Endodermal cell (in vitro differentiated cells): ENCODE measurements at regions not wholly inside any gene's neighbourhood (a gene's known extent, or its start where the extent isn't known, plus 50 kb on each side); places are given as distances from the start of the nearest gene placed in this dataset.

Source experiments
- DNase-seq: peaks from one replicate; pipeline ENCODE4 v3.0.0-alpha.2; 2017
- H3K27ac ChIP-seq: 2 replicates; pipeline ENCODE4 v1.5.1; 2013; ENCODE audit warnings: mild to moderate bottlenecking, low read depth, low read length, moderate library complexity
- H3K27me3 ChIP-seq: 2 replicates; pipeline ENCODE4 v1.6.1; 2013; ENCODE audit warnings: mild to moderate bottlenecking, low read length, moderate library complexity; ENCODE audit not compliant: insufficient read depth, control insufficient read depth, poor library complexity, severe bottlenecking
- H3K36me3 ChIP-seq: 2 replicates; pipeline ENCODE4 v1.7.0; 2013; ENCODE audit warnings: mild to moderate bottlenecking, low read length, moderate library complexity; ENCODE audit not compliant: control insufficient read depth, insufficient read depth
- H3K4me1 ChIP-seq: one replicate; pipeline ENCODE4 v1.7.0; 2013; ENCODE audit warnings: low read length; ENCODE audit not compliant: control insufficient read depth, insufficient read depth
- H3K4me3 ChIP-seq: 2 replicates; pipeline ENCODE4 v1.5.1; 2013; ENCODE audit warnings: mild to moderate bottlenecking, low read length, moderate library complexity
- H3K9ac ChIP-seq: 2 replicates; pipeline ENCODE4 v1.6.1; 2013; ENCODE audit warnings: mild to moderate bottlenecking, low read length, moderate library complexity; ENCODE audit not compliant: poor library complexity, severe bottlenecking; ENCODE audit errors: extremely low read depth
- H3K9me3 ChIP-seq: 2 replicates; pipeline ENCODE4 v1.6.1; 2013; ENCODE audit warnings: mild to moderate bottlenecking, low read length, moderate library complexity; ENCODE audit not compliant: control insufficient read depth
- H3K27ac Mint-ChIP-seq: 2 replicates; pipeline ENCODE4 v1.8.0; 2020; ENCODE audit warnings: mixed read lengths
- H3K27me3 Mint-ChIP-seq: 2 replicates; pipeline ENCODE4 v1.8.0; 2021; ENCODE audit warnings: mild to moderate bottlenecking, mixed read lengths; ENCODE audit not compliant: insufficient read depth
- H3K36me3 Mint-ChIP-seq: 2 replicates; pipeline ENCODE4 v1.8.0; 2020; ENCODE audit warnings: low read depth, mixed read lengths
- H3K4me1 Mint-ChIP-seq: 2 replicates; pipeline ENCODE4 v1.8.0; 2020; ENCODE audit warnings: mixed read lengths
- H3K4me3 Mint-ChIP-seq: 2 replicates; pipeline ENCODE4 v1.8.0; 2020; ENCODE audit warnings: mild to moderate bottlenecking, moderate library complexity, mixed read lengths
- H3K9me3 Mint-ChIP-seq: 2 replicates; pipeline ENCODE4 v1.8.0; 2020; ENCODE audit warnings: mild to moderate bottlenecking, mixed read lengths
- CTCF ChIP-seq: fragments of 200-600 bp; sonication (generic); conservative IDR thresholded peaks from 2 replicates; pipeline ENCODE4 v1.5.0; 2021; ENCODE audit warnings: antibody characterized with exemption, mild to moderate bottlenecking
- WGBS, 2 experiments: methylation state at CpG; one replicate each; pipeline versions ENCODE4 v1.1.5 to v1.1.7; 2013; ENCODE audit warnings: missing lambda C conversion rate in 2 of 2, mixed read lengths in 1 of 2; ENCODE audit not compliant: insufficient coverage in 1 of 2, insufficient read length in 1 of 2; 5-methylcytosine and 5-hydroxymethylcytosine counted together

- peaks cover 11% of the 10 kb centered on the region for H3K9me3 Mint-ChIP-seq
Observed at GRCh38 chr17:70581459-70581858, 412.1 kb downstream of the KCNJ2 start.

GRCh38 chr17:70582777-70583176 is 413.4 kb downstream of the KCNJ2 start:
- no peak overlapping the region for H3K27ac Mint-ChIP-seq
- no peak for TF ChIP-seq CTCF
- H3K36me3 ChIP-seq, result no peaks in the 10 kb centered on the region
- WGBS, 2 experiments, result 0% methylated on average over 1 of the region's 1 CpG
- no peaks in the 10 kb centered on the region for H3K36me3 Mint-ChIP-seq
- H3K9me3 ChIP-seq, result peaks cover 18% of the 10 kb centered on the region
- H3K27me3 ChIP-seq, result no peaks in the 10 kb centered on the region
- H3K4me1 ChIP-seq, result no peaks in the 10 kb centered on the region
- no peaks in the 10 kb centered on the region for H3K27me3 Mint-ChIP-seq
- H3K9ac ChIP-seq, result no peak overlapping the region
- H3K9me3 Mint-ChIP-seq, result peaks cover 14% of the 10 kb centered on the region
- no peak for DNase-seq
- H3K4me3 Mint-ChIP-seq, result no peak overlapping the region
- no peak overlapping the region for H3K4me3 ChIP-seq
- no peak overlapping the region for H3K27ac ChIP-seq
- H3K4me1 Mint-ChIP-seq, result no peaks in the 10 kb centered on the region

More at GRCh38 chr17:70581459-70581858, 412.1 kb downstream of the KCNJ2 start:
- TF ChIP-seq CTCF, result no peak
- Histone ChIP-seq H3K9ac (no peak overlapping the region), H3K4me3 (no peak overlapping the region), H3K4me1 (no peaks in the 10 kb centered on the region), H3K27ac (no peak overlapping the region), H3K9me3 (peaks cover 18% of the 10 kb centered on the region), H3K36me3 (no peaks in the 10 kb centered on the region), H3K27me3 (no peaks in the 10 kb centered on the region)
- 90 to 94% methylated on average over 2 of the region's 3 CpGs for WGBS, 2 experiments
- Mint-ChIP-seq H3K27ac (no peak overlapping the region), H3K27me3 (peaks cover 2% of the 10 kb centered on the region), H3K4me3 (no peak overlapping the region), H3K36me3 (no peaks in the 10 kb centered on the region), H3K4me1 (no peaks in the 10 kb centered on the region)
- no peak for DNase-seq

GRCh38 chr17:70584255-70584654 is 414.9 kb downstream of the KCNJ2 start:
- H3K27me3 ChIP-seq, result no peaks in the 10 kb centered on the region
- WGBS, 2 experiments, result 91 to 100% methylated on average over 1 to 4 of the region's 4 CpGs
- Mint-ChIP-seq H3K27me3 (no peaks in the 10 kb centered on the region), H3K4me1 (no peaks in the 10 kb centered on the region), H3K4me3 (no peak overlapping the region), H3K36me3 (no peaks in the 10 kb centered on the region), H3K27ac (no peak overlapping the region), H3K9me3 (peaks cover 20% of the 10 kb centered on the region)
- no peak overlapping the region for H3K27ac ChIP-seq
- H3K9ac ChIP-seq, result no peak overlapping the region
- DNase-seq, result no peak
- peaks cover 23% of the 10 kb centered on the region for H3K9me3 ChIP-seq
- no peak overlapping the region for H3K4me3 ChIP-seq
- no peaks in the 10 kb centered on the region for H3K4me1 ChIP-seq
- H3K36me3 ChIP-seq, result no peaks in the 10 kb centered on the region
- TF ChIP-seq CTCF, result no peak
